HG03469 (cell line): ENCODE measurements at regions not wholly inside any gene's neighbourhood (a gene's known extent, or its start where the extent isn't known, plus 50 kb on each side); places are given as distances from the start of the nearest gene placed in this dataset.
A peak's percentile ranks its signal among the peaks of the same experiment; 100 is the strongest.
"Not testable (repeated sequence)": the region's sequence is repeated elsewhere in the genome, so short reads cannot be mapped to it uniquely, and the experiment has no call there.

Experiments used
- ATAC-seq: cut with Tn5 transposase; IDR thresholded peaks from one replicate; pipeline ENCODE4 v1.9.1; 2021; ENCODE audit warnings: mild to moderate bottlenecking, moderate library complexity, moderate number of reproducible peaks; ENCODE audit not compliant: unreplicated experiment

DNA sequence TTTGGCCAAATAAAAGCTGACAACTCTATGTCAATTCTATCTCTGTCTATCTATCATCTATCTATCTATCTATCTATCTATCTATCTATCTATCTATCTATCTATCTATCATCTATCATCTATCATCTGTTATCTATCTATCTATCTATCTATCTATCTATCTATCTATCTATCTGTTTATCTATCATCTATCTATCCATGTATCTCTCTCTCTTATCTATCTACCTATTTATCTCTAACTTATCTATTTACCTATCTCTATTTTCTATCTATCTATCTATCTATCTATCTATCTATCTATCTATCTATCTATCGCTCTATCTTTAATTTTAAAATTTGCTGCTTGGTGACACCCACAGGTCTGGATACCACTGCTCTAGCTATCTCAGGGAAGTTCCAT, 271.1 kb downstream of the VRK1 start:
- not testable (repeated sequence) for ATAC-seq

DNA sequence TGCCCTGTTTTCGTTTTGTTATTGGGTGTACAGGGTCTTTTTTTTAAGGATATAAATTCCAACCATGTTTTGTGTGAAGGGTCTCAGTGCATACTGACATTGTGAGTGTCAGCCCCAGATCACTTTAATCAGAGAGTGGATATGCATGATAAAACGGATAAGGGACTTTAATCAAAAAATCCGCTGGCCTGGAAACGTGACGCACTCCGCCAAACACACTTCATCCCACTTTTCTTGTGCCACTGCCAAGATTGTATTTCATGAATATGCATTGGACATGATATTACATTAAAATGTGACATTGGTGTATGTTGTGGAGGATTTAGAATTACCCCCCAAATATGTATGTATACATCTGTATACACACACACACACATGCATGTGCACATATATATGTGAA, 273.1 kb downstream of the VRK1 start:
- no peak for ATAC-seq

DNA sequence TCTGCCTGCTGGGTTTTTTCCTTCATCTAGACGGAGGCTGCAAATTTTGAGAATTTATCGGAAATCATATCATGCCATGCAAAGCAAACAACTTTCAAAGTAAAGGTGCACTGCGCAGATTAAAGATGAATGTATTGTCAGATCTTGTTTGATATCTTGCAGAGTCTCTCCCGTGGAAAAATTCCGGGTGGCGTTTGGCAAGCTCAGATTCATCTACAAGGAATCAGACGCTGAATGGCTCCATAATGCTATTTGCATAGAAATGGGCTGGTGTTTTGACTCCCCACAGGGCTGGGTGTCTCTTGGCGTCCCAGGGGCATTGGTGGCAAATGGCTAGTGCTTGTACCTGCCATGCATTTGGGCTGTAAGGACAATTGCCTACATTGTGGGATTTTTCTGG, 274.0 kb downstream of the VRK1 start:
- ATAC-seq: no peak

DNA sequence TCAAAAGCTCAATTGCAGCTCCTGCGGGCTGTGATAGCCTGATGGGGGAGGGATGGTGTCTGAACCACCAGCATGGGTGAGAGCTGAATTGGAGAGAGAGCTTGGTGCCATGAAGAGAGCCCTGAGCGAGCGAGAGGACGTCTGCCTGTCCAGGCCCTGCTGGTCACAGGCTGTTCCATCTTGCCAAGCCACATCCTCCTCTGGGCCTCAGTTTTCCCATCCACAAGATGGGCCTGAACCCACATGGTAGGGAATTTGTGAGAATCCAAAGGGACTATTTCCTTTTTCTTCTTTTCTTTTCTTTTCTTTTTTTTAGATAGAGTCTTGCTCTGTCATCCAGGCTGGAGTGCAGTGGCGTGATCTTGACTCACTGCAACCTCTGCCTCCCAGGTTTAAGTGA, 276.4 kb downstream of the VRK1 start:
- ATAC-seq: no peak

DNA sequence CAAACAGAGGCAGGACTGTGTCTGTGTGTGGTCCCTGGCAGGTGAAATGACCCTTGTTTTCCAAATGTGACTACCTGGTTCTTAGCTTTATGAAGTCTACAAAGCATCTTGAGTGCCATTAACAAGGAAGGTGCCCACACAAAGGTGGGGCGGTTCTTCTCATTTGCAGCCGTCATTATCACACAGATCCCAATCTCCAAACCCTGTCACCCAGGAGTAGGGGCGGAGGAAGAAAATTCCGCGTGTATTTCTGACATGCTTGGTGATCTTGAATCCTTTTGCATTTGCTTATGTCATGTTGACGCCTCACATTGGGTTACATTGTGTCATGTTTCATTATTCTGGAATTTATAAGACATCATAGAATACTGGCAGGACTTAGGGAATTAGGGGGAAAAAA, 277.3 kb downstream of the VRK1 start:
- ATAC-seq: no peak

DNA sequence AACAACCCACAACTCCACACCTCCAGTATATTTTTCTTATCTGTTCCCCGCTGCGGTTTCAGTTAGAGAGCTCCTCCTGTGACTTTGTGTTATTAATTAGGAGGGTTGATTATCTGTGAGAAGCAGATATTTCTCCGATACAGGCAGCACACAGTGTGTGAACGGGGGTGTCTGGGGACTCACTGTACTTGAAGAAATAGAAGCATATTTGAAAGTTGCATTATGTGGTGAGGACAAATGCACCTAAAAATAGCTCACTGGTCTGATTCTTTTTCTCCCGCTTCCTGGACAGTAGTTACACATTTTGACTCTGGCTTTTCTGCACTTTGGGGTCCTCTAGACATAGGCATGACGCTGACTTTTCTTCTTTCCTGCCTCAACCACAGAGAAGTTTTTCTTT, 277.7 kb downstream of the VRK1 start:
- no peak for ATAC-seq

DNA sequence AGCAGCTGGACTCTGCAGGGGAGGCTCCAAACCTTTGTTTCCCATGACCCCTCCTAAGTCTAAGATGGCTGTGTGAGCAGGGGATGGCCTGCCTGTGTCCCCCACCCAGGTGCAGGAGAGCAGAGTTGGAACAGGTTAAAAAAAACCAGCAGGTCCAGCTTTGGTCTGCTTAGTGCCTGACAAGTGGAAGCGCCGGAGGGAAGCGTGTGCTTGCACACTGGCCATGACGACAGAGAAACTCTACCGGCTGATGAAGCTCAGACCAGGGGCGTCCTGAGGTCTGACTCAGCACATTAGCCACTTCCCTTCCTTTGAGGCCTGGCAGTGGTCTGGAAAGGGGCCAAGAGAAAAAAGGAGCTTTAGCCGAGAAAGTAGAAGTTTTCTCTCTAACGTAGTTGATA, 280.1 kb downstream of the VRK1 start:
- ATAC-seq: peak; percentile 86

DNA sequence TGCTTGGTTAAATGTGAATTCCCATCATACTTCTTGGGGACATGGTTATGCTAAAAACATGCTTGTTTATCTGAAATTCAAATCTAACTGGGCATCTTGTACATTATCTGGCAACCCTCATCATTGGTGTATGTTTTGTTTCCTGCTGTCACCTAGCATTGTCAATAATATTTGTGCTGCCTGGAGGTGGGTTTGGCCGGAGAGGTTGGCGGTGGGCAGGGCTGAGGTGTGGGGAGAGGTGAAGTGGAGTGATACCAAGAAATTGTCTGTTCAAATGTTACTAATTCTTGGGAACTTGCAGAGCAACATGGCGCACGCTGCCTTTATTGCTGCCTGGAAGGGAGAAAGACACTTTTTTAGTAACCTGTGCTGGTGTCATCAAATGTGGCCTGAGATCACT, 280.5 kb downstream of the VRK1 start:
- ATAC-seq: peak; percentile 4

DNA sequence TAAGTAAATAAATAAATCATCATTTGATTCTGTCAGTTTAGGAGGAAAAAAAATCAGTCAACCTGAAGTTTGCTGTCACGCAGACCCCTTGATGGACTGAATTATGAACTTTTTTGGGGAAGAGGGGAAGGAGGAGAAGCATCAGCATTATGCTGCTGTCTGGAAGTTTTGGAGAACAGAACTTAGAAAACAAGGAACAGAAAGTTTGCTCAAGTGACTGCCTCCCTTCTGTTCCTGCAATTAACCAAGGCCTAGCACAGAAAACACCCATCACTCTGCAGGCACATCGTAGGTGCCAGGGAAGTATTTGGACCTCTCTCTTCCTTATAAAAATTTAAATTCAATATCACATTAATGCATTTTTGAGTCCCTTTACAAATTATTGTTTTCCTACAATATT, 283.8 kb downstream of the VRK1 start:
- no peak for ATAC-seq

DNA sequence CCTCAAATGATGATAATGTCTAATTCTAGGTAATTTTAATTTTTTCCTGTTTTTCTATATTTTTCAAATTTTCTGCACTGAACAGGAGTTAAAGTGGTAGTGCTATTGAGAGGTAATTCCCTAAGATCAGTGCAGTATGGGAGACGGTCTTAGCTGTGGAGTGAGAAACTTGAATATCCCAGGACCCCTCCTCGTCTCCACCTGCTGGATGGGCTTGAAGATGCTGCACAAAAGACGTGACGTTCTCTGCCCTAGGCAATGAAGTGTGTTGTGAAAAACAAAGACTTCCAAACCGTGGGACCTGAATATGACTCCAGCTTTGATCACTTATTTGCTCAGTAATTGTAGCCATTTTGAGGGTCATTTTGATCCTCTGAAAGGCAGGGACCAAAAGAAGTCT, 298.1 kb downstream of the VRK1 start:
- ATAC-seq: no peak

DNA sequence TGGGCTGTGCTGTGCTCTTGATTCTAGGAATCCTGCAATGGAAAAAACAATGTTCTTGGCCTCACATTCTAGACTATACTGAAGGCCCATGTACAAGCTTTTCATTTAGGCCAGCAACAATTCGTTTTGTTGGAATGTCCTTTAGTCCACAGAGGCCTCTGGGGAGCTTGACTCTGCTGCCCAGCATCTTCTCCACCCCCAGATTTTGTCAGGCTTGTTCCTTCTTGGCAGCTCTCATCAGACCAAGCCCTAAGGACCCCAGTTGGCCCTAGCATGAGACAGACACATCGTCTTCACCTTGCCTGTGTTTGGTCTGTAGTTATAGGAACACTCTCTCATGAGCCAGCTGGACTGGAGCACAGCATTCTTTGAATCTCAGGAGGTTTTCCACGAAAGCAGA, 300.1 kb downstream of the VRK1 start:
- ATAC-seq: no peak

DNA sequence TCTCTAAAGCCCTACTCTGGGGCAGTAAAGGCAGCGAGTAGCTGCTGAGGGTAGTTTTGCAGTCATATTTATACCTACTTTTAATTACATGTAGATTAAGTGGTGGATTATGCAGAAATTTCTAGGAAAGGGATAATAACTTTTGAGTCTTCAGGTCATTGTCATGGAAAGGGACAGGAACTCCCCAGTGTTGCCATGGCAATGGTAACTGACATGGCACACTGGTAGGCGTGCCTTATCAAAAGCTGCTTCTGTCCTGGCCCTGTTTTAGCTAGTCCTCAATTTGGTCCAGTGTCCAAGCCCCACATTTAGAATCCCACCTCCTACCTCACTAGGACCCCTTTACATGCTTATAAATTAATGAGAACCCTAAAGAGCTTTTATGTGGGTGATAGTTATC, 303.1 kb downstream of the VRK1 start:
- ATAC-seq: no peak

DNA sequence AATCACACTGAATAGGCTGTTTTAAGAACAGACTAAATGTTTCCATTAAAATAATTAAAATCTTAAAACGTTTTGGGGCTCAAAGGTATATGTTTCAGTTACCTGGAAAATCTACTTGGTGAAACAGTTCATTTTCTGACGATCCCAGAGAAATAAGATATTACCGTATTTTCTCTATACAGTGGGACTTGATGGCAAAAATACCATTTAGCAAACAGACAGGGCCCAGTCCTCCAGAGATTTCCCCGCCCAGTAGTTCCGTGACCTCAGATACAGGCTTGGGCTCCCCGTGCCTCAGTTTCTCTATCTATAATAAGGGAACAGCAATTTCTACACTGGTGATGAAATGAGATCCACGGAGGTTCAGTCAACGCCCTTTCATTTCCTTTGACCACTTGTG, 304.4 kb downstream of the VRK1 start:
- no peak for ATAC-seq

DNA sequence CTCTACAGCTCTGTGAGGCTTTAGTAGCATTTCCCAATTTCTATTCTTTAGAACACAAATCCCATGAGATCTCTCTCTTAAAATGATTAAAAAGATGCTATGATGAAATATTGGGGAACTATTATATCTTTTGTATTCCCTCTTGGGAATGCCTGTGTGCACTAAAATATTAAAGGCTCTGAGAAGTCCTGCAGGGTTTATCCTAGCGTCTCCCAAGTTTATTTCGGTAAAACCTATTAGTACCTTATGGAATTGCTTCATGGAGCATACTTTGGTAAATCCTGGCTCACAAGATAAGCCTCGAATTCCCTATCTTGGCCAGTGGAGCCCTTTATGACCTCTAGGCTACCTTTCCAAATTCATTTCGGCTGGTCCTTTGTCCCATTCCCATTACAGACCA, 306.8 kb downstream of the VRK1 start:
- no peak for ATAC-seq

DNA sequence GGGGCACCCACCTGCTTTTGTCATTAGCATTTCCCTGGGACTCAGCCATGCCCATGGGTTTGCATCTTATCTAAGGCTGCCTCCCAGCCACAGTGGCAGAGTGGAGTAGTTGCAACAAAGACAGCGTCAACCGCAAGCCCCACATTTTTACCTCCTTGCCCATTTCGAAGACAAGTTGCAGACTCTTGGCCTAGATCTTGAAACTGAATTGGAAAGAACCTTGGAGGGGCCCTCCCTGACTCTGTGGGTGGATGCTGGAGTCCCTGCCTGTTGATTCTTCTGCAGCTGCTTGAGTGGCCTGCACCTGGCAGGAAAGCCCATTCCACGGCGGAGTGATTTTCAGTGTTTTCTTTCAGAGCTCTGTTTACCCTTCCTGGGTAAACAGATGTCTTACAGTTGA, 309.0 kb downstream of the VRK1 start:
- no peak for ATAC-seq

DNA sequence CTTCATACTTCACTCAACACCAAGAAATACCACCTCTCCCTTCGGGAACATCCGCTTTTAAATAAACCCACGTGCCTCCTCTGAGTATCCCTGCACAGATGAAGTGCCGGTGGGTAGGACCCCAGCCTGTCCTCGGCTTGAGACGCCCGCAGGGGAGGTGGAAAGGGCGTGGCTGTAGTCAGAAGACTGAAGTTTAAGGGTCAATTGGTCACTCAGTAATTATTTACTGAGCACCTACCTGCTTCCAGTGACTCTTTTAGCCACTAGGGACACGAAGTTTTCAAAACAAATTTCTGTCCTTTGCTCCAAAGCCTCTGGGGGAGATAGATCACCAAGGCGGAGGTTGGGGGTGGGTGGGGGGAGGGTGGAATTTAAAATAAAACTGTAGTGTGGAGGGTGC, 309.4 kb downstream of the VRK1 start:
- ATAC-seq: no peak

DNA sequence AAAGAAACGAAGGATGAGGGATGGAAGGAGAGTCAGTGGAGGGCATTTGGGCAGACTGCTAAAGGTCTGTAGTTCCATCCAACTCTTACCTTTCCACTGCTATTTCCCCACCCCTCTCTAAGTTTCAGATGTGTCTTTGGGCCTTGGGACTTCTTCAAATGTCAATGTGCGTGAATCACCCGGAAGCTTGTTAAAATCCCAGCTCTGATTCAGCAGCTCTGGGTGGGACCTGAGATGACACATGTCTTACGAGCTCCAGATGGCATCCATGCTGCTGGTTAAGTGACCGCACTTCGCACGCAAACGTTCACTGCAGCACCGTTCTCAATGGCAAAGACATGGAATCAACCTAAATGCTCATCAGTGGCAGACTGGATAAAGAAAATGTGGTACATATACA, 309.9 kb downstream of the VRK1 start:
- no peak for ATAC-seq

DNA sequence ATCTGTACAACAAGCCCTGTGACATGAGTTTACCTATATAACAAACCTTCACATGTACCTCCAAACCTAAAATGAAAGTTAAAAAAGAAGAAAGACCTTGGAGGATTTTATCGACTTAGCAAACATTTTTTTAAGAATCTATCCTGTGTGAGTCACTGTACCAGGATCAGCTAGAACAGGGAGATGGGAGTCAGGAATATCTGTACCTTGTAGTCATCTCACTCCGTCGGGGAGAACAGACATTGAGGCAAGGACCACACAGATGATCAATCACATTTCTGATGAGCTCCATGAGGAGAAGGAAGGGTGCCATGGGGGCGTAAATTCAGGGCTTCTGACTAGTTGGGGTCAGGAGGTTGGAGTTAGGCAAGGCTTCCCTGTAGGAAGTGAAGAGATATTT, 310.6 kb downstream of the VRK1 start:
- ATAC-seq: no peak

DNA sequence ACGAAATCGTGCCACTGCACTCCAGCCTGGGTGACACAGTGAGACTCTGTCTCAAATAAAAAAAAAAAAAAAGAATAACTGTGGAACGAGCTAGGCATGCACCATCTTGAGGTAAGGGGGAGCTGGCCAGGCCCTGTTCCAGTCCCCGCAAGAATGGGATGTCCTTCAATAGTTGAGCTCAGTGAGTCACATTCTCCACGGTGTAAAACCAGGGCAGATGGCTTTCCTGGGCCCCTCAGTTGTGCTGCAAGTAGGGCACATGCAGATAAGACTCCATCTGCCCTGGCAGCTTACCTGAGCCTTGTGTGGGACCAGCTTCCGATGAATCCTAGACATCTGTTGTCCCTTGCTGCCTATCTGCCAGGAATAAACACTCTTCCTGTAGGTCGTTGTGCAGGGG, 312.1 kb downstream of the VRK1 start:
- ATAC-seq: no peak

DNA sequence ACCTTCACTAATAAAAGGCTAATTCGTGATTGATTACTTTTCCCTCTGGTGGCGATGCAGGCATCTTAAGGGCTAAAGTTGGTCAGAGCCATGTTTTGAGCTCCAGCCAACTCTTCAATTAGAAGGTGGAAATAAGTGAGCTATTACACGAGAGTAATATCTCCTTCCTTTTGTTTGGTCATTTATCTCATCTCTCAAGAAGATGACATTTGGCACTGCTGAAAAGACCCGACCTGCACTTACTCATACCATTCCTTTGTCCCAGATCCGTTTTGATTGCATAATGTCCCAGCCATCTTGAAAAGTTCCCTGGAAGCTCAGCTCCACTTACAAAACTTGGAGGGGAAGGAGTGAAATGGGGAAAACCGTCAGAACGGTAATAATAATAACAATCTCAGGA, 316.2 kb downstream of the VRK1 start:
- no peak for ATAC-seq

DNA sequence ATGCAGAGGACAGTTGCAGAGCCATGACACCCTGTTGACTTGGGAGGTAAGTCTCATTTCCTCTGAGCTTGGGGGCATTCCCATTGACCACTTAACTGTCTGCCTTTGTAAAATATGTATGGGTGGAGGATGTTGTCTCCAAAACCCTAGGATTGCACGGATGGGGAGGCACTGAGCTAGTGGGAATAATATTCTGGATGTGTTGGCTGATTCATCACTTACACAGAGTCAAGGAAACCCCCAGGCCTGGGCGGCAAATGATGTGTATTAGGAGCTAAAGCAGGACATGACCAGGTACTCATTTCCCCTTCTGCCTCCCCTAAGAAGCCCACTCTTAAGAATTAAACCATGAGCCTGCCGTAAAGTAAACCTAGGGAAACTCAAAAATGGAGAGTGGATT, 319.4 kb downstream of the VRK1 start:
- no peak for ATAC-seq

DNA sequence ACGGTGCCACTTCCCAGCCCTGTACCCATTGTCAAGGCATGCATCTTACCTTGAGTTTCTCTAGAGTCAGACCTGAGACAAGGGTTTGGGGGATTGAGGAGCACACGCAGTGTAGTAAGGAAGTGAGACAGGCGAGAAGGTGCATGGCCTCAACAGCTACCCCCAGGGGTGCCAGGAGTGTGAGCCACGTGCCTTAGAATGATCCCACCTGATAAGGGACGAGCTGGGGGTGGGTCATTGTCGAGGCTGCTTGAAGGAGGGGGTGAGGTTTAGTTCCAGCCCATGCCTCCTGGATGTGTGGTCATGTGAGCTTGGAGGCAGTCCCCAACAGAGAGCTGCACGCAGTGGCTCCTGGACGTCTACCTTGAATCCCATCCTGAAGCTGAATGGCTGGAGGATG, 320.5 kb downstream of the VRK1 start:
- no peak for ATAC-seq

DNA sequence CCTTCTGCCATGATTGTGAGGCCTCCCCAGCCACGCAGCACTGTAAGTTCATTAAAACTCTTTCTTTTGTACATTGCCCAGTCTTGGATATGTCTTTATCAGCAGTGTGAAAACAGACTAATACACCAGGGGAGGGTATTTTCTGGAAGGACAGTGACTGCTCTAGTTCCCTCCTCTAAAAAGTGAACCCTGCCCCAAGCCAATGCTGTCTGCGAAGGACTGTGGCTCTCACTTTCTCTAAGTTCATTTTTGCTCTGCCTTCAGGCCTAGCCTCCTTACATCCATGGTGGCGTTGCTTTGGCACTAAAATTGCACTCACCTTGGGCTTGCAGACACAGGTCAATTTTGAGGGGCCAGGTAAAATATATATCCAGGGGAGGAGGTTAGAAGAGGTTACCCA, 323.0 kb downstream of the VRK1 start:
- ATAC-seq: no peak

DNA sequence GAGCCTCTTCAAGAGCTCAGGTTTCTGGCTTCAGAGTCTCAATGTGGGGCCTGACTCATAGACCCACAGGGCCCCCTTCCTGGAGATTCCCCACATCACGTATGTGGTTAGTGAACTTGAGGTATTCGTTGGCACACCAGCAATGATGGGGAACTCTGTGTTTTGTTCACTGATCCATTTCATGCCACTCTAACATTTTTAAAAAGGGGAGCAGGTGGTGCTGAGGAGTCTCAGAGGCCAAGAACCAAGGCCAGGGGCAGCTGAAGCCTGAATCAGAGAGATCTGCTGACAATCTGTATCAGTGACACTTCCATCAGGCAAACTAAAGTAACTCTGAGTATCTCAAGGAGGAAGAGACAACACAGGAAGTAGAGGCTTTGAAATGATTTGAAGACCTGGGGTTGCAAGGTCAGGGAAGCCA, 323.4 kb downstream of the VRK1 start:
- ATAC-seq: peak; percentile 80
